Adrenal gland (tissue), 5 donors: ENCODE measurements at regions not wholly inside any gene's neighbourhood (a gene's known extent, or its start where the extent isn't known, plus 50 kb on each side); places are given as distances from the start of the nearest gene placed in this dataset.

ENCODE experiments used
- CTCF ChIP-seq, 6 experiments: fragments of 450-650 bp in 4 of 6; fragments of 200-600 bp in 2 of 6; sonication (generic) in 1 of 6; IDR thresholded peaks; 1 replicate in 5 of 6; 2 replicates in 1 of 6; pipeline versions ENCODE4 v1.5.1 to v1.8.0; 2016 to 2021; ENCODE audit warnings: antibody characterized with exemption in 6 of 6, mild to moderate bottlenecking in 2 of 6, moderate library complexity in 1 of 6
- POLR2A ChIP-seq, 2 donors: fragments of 450-650 bp; IDR thresholded peaks; one replicate each; pipeline ENCODE4 v1.6.1; 2017; ENCODE audit warnings: antibody characterized with exemption in 2 of 2, mild to moderate bottlenecking in 2 of 2, moderate library complexity in 1 of 2
- donor health status: DM: no; HTN: no; CAD: no.

GRCh38 chr12:88650715-88651114, 70.4 kb upstream of the KITLG start:
- TF ChIP-seq CTCF (IDR thresholded peaks at IDR 0.05) = no peak
- TF ChIP-seq POLR2A (IDR thresholded peaks at IDR 0.05) = no peak
